ENCODE measurements at regions not wholly inside any gene's neighbourhood (a gene's known extent, or its start where the extent isn't known, plus 50 kb on each side); places are given as distances from the start of the nearest gene placed in this dataset.
A peak's percentile ranks its signal among the peaks of the same experiment; 100 is the strongest.

DNA sequence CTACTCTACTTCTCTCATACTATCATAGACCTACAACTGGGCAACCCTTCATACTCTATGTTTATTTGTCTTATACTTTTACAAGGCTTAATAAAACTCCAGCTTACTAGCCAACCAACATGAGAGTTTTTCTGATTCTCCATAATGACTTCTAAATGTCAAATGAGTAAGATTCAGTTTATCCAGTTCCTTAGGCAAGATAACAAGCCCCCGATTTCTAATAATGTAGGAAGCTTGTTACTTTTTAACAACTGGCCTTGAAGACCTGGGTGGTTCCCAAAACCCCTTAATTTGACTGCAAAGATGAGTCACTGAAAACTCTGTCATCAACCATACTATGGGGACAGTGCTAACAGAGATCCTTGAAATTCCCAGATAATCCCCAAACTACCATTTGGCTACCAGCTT is 294.6 kb upstream of the ACTBL2 start:
- intact Hi-C loops (cut with micrococcal nuclease), result loop anchor here (5.0 to 10.0 kb wide), 3 partner anchors 208 to 408 kb away; no protein-coding TSS in a partner anchor
- Histone ChIP-seq H3K9me2 (replicated peaks; ENCODE audit: low read length) (no peaks in the 10 kb centered on the region), H3K27me3 (ENCODE audit: low read length) (no peaks in the 10 kb centered on the region), H2AFZ (ENCODE audit: low read length) (no peak overlapping the region), H3K4me2 (ENCODE audit: low read length) (peak overlapping the region; percentile 42), H3K4me3 (ENCODE audit: low read length) (no peak overlapping the region), H3K9me3 (ENCODE audit: low read length) (no peaks in the 10 kb centered on the region), H3K9ac (ENCODE audit: low read length) (no peak overlapping the region; the same call in 1 of the 2 replicates), H3K4me1 (ENCODE audit: insufficient read depth, low read length) (peaks cover 47% of the 10 kb centered on the region), H3F3A (ENCODE audit: low read length, unreplicated experiment) (no peaks in the 10 kb centered on the region), H4K20me1 (ENCODE audit: low read length) (no peaks in the 10 kb centered on the region), H3K27ac (ENCODE audit: low read length) (peak overlapping the region; percentile 69), H3K79me2 (ENCODE audit: low read length) (no peaks in the 10 kb centered on the region), H3K36me3 (ENCODE audit: low read depth, low read length) (no peaks in the 10 kb centered on the region)
- DNase-seq, result peak; percentile 23
- CTCF ChIA-PET, result no interaction called here
- POLR2A ChIA-PET (ENCODE audit: unreplicated experiment), result interaction anchor here (0.6 kb wide), 1 partner anchor 313 kb away, joined by 4 read pairs; no protein-coding TSS in a partner anchor
- BruUV-seq (replicated peaks), result no TSS peak
- ATAC-seq, result peak; percentile 35
- no peak for TF ChIP-seq EZH2phosphoT487 (IDR thresholded peaks at IDR 0.05; ENCODE audit: borderline replicate concordance, low read length)
- no peak for TF ChIP-seq EZH2 (IDR thresholded peaks at IDR 0.05; ENCODE audit: low read length, unreplicated experiment)
- TF ChIP-seq CTCF (conservative IDR thresholded peaks at IDR 0.05; ENCODE audit: low read depth, low read length), result no peak

- Histone ChIP-seq H3K4me2 (ENCODE audit: low read length) (peak overlapping the region; percentile 42; the same call in 1 of the 2 replicates), H3K9me3 (ENCODE audit: low read length) (no peaks in the 10 kb centered on the region), H2AFZ (ENCODE audit: low read length) (no peak overlapping the region), H3K9ac (ENCODE audit: low read length) (no peak overlapping the region), H3K4me1 (ENCODE audit: insufficient read depth, low read length) (peaks cover 47% of the 10 kb centered on the region), H3F3A (ENCODE audit: low read length, unreplicated experiment) (no peaks in the 10 kb centered on the region), H3K9me2 (replicated peaks; ENCODE audit: low read length) (no peaks in the 10 kb centered on the region), H3K27me3 (ENCODE audit: low read length) (no peaks in the 10 kb centered on the region), H4K20me1 (ENCODE audit: low read length) (no peaks in the 10 kb centered on the region), H3K79me2 (ENCODE audit: low read length) (no peaks in the 10 kb centered on the region), H3K27ac (ENCODE audit: low read length) (peak overlapping the region; percentile 69), H3K4me3 (ENCODE audit: low read length) (no peak overlapping the region), H3K36me3 (ENCODE audit: low read depth, low read length) (no peaks in the 10 kb centered on the region)
- BruUV-seq (replicated peaks), result no TSS peak
- intact Hi-C loops (cut with micrococcal nuclease), result loop anchor here (1.0 to 10.0 kb wide), 6 partner anchors 126 to 477 kb away; no protein-coding TSS in a partner anchor
- peak; percentile 80 for ATAC-seq
- peak; percentile 77 for DNase-seq
- no peak for TF ChIP-seq CTCF (conservative IDR thresholded peaks at IDR 0.05; ENCODE audit: low read depth, low read length)
- TF ChIP-seq EZH2phosphoT487 (IDR thresholded peaks at IDR 0.05; ENCODE audit: borderline replicate concordance, low read length), result no peak
- POLR2A ChIA-PET (ENCODE audit: unreplicated experiment), result interaction anchor here (0.6 kb wide), 1 partner anchor 22 kb away, joined by 3 read pairs; no protein-coding TSS in a partner anchor
- CTCF ChIA-PET, result interaction anchor here (1.8 kb wide), 1 partner anchor 126 kb away, joined by 14 read pairs; no protein-coding TSS in a partner anchor
Measured at GRCh38 chr5:57776035-57776434, 293.4 kb upstream of the ACTBL2 start.

DNA sequence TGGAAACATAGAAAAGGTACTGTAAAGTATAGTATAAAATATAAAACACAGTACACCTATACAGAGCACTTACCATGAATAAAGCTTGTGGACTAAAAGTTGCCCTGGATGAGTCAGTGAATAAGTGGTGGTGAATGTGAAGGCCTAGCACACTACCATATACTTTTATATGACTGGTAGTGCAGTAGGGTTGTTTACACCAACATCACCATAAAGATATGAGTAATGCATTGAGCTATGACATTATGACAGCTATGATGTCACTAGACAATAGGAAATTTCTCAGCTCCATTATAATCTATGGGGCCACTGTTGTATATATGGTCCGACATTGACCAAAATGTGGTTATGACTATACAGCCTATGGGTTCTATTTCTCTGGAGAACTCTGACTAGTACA is 291.8 kb upstream of the ACTBL2 start:
- TF ChIP-seq EZH2phosphoT487 (IDR thresholded peaks at IDR 0.05; ENCODE audit: borderline replicate concordance, low read length) (no peak), CTCF (conservative IDR thresholded peaks at IDR 0.05; ENCODE audit: low read depth, low read length) (no peak), EZH2 (IDR thresholded peaks at IDR 0.05; ENCODE audit: low read length, unreplicated experiment) (no peak)
- no peaks in the 10 kb centered on the region for H4K20me1 ChIP-seq (ENCODE audit: low read length)
- H2AFZ ChIP-seq (ENCODE audit: low read length), result no peak overlapping the region
- no peaks in the 10 kb centered on the region for H3K79me2 ChIP-seq (ENCODE audit: low read length)
- H3K4me1 ChIP-seq (ENCODE audit: insufficient read depth, low read length), result peaks cover 38% of the 10 kb centered on the region
- no peaks in the 10 kb centered on the region for H3F3A ChIP-seq (ENCODE audit: low read length, unreplicated experiment)
- no peak overlapping the region for H3K27ac ChIP-seq (ENCODE audit: low read length)
- no peak overlapping the region for H3K9ac ChIP-seq (ENCODE audit: low read length)
- no peaks in the 10 kb centered on the region for H3K9me3 ChIP-seq (ENCODE audit: low read length)
- ChIA-PET CTCF (no interaction called here), POLR2A (ENCODE audit: unreplicated experiment) (no interaction called here)
- H3K27me3 ChIP-seq (ENCODE audit: low read length), result no peaks in the 10 kb centered on the region
- ATAC-seq (no peak), DNase-seq (no peak)
- H3K4me2 ChIP-seq (ENCODE audit: low read length), result no peak overlapping the region
- H3K36me3 ChIP-seq (ENCODE audit: low read depth, low read length), result no peaks in the 10 kb centered on the region
- intact Hi-C loops (cut with micrococcal nuclease), result loop anchor here (10.0 kb wide), 2 partner anchors 210 to 410 kb away; no protein-coding TSS in a partner anchor
- H3K9me2 ChIP-seq (replicated peaks; ENCODE audit: low read length), result no peaks in the 10 kb centered on the region
- no peak overlapping the region for H3K4me3 ChIP-seq (ENCODE audit: low read length)
- BruUV-seq (replicated peaks), result no TSS peak

All from PC-3 (cell line).